Stimulated activated effector memory CD8-positive, alpha-beta T cell treated with anti-CD3 and anti-CD28 coated beads, Interleukin-12 subunit alpha, Interleukin-12 subunit beta, amount 100 ng/mL, for 72 hours (primary cell): ENCODE measurements at regions not wholly inside any gene's neighbourhood (a gene's known extent, or its start where the extent isn't known, plus 50 kb on each side); places are given as distances from the start of the nearest gene placed in this dataset.

Source experiments
- ATAC-seq: fragments of 150-1000 bp; cut with Tn5 transposase; 2 replicates; pipeline ENCODE4 v1.10.0; 2021
- DNase-seq, 2 donors: peaks; one replicate each; pipeline ENCODE4 v3.0.0; 2021 to 2022; ENCODE audit warnings: low spot score in 2 of 2
- H3K27ac Mint-ChIP-seq: one replicate; pipeline ENCODE4 v1.8.0; 2022; ENCODE audit warnings: mild to moderate bottlenecking, mixed read lengths
- H3K36me3 Mint-ChIP-seq: one replicate; pipeline ENCODE4 v1.8.0; 2022; ENCODE audit warnings: mild to moderate bottlenecking, mixed read lengths
- H3K4me1 Mint-ChIP-seq: one replicate; pipeline ENCODE4 v1.8.0; 2022; ENCODE audit warnings: mixed read lengths
- H3K4me3 Mint-ChIP-seq: one replicate; pipeline ENCODE4 v1.8.0; 2022; ENCODE audit warnings: mild to moderate bottlenecking, mixed read lengths
- H3K9me3 Mint-ChIP-seq: one replicate; pipeline ENCODE4 v1.8.0; 2022; ENCODE audit warnings: mixed read lengths

GRCh38 chr6:115356371-115356770 lies 704.3 kb downstream of the FRK start:
- H3K4me1 Mint-ChIP-seq = no peaks in the 10 kb centered on the region
- no peak overlapping the region for H3K4me3 Mint-ChIP-seq
- H3K36me3 Mint-ChIP-seq = no peaks in the 10 kb centered on the region
- H3K27ac Mint-ChIP-seq = no peak overlapping the region
- no peak for ATAC-seq
- DNase-seq = no peak
- peaks cover 19% of the 10 kb centered on the region for H3K9me3 Mint-ChIP-seq

- DNase-seq = no peak
- H3K4me1 Mint-ChIP-seq = no peaks in the 10 kb centered on the region
- H3K4me3 Mint-ChIP-seq = no peak overlapping the region
- H3K9me3 Mint-ChIP-seq = peaks cover 4% of the 10 kb centered on the region
- no peak overlapping the region for H3K27ac Mint-ChIP-seq
- no peak for ATAC-seq
- no peaks in the 10 kb centered on the region for H3K36me3 Mint-ChIP-seq
Observed at GRCh38 chr6:115323001-115323400, 737.7 kb downstream of the FRK start.

GRCh38 chr6:115319823-115320222 lies 740.9 kb downstream of the FRK start:
- ATAC-seq (no peak), DNase-seq (no peak)
- Mint-ChIP-seq H3K36me3 (no peaks in the 10 kb centered on the region), H3K9me3 (peaks cover 7% of the 10 kb centered on the region), H3K4me3 (no peak overlapping the region), H3K4me1 (no peaks in the 10 kb centered on the region), H3K27ac (no peak overlapping the region)

GRCh38 chr6:115310156-115310555 lies 750.5 kb downstream of the FRK start:
- Mint-ChIP-seq H3K36me3 (no peaks in the 10 kb centered on the region), H3K27ac (no peak overlapping the region), H3K9me3 (peaks cover 21% of the 10 kb centered on the region), H3K4me1 (no peaks in the 10 kb centered on the region), H3K4me3 (no peak overlapping the region)
- DNase-seq (no peak), ATAC-seq (no peak)

GRCh38 chr6:115302731-115303130 lies 758.0 kb downstream of the FRK start:
- no peaks in the 10 kb centered on the region for H3K36me3 Mint-ChIP-seq

DNA sequence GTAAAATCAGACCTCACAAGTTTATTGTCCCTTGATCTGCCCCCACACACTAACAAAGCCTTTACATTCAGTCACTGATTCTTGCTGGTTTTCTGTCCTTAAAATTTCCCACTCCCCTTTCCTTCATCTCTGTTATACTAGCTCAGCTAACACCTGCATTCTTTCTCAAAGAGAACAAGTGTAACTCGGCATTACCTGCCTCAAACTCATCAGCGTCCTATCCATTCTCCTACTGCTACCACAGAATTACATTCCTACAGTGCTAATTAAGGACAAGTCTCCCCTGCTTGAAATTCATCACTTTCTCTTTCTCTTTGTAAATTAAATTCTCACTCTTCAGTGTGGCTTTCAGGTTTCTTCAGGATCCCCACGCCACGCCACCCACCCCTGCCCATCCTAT lies 773.2 kb downstream of the FRK start:
- no peak for DNase-seq
- H3K4me3 Mint-ChIP-seq = no peak overlapping the region
- peaks cover 16% of the 10 kb centered on the region for H3K9me3 Mint-ChIP-seq
- no peak for ATAC-seq
- no peaks in the 10 kb centered on the region for H3K4me1 Mint-ChIP-seq
- H3K36me3 Mint-ChIP-seq = no peaks in the 10 kb centered on the region
- no peak overlapping the region for H3K27ac Mint-ChIP-seq

More at GRCh38 chr6:115302731-115303130, 758.0 kb downstream of the FRK start:
- peaks cover 15% of the 10 kb centered on the region for H3K9me3 Mint-ChIP-seq
- no peak overlapping the region for H3K4me3 Mint-ChIP-seq
- ATAC-seq = no peak
- H3K4me1 Mint-ChIP-seq = no peaks in the 10 kb centered on the region
- DNase-seq = no peak
- H3K27ac Mint-ChIP-seq = no peak overlapping the region

DNA sequence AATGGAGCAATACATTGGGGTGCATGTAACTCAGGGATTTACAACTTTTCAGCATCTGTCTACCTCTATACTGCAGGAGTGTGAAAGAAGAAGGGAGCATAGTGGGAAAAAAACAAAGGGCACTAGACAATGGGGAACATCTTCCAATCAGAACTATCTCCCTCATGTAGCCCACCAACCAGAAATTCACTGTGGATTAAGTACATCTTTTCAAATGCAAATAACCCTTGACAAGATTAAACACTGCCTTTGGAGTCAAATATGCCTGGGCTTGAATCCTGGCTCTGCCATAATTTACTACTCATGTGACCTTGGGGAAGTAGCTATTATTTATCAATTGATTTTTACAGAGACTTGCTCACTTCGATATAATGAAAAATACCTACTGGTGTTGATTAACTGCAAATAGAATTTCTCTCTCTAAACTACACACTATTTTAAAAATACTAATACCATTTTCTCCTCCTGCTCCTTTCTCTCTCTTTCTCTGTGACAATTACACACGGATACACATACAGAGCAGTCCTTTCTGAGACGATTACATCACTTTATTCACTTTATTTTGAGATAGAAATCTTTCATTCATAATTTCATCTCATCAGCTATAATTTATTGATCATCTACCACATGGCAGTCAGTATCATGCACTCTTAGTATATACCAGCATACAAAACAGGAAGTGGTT lies 783.7 kb downstream of the FRK start:
- ATAC-seq (no peak), DNase-seq (no peak)
- H3K9me3 Mint-ChIP-seq = peaks cover 12% of the 10 kb centered on the region
- no peaks in the 10 kb centered on the region for H3K4me1 Mint-ChIP-seq
- no peak overlapping the region for H3K4me3 Mint-ChIP-seq
- no peak overlapping the region for H3K27ac Mint-ChIP-seq
- H3K36me3 Mint-ChIP-seq = no peaks in the 10 kb centered on the region

- Mint-ChIP-seq H3K4me3 (no peak overlapping the region), H3K9me3 (peaks cover 13% of the 10 kb centered on the region), H3K36me3 (no peaks in the 10 kb centered on the region), H3K4me1 (no peaks in the 10 kb centered on the region), H3K27ac (no peak overlapping the region)
- DNase-seq (no peak), ATAC-seq (no peak)
Observed at GRCh38 chr6:115272311-115272710, 788.4 kb downstream of the FRK start.

GRCh38 chr6:115271434-115271833 lies 789.3 kb downstream of the FRK start:
- Mint-ChIP-seq H3K36me3 (no peaks in the 10 kb centered on the region), H3K9me3 (peaks cover 12% of the 10 kb centered on the region), H3K27ac (no peak overlapping the region), H3K4me3 (no peak overlapping the region), H3K4me1 (no peaks in the 10 kb centered on the region)
- ATAC-seq (no peak), DNase-seq (no peak)

GRCh38 chr6:115270953-115271352 lies 789.7 kb downstream of the FRK start:
- H3K9me3 Mint-ChIP-seq = peaks cover 12% of the 10 kb centered on the region
- H3K36me3 Mint-ChIP-seq = no peaks in the 10 kb centered on the region
- H3K27ac Mint-ChIP-seq = no peak overlapping the region
- ATAC-seq = no peak
- H3K4me1 Mint-ChIP-seq = no peaks in the 10 kb centered on the region
- no peak overlapping the region for H3K4me3 Mint-ChIP-seq
- no peak for DNase-seq

DNA sequence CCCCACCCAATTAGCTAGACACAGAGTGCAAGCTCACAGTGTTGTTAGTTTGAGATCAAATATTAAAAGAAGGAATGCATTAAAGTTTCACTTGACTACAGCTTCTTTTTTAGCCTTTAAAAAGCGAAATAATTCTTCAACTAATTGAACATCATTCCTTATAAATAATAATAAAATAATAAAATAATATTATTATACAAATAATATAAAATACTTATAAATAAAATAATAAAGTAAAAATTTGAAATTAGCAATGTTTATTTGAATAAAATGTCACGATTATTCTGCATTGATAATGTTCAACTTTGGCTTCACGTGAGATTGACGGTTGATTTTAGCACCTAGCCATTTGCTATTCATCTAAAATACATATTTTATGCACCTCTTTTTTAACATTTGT lies 819.3 kb downstream of the FRK start:
- Mint-ChIP-seq H3K4me3 (no peak overlapping the region), H3K9me3 (peaks cover 7% of the 10 kb centered on the region), H3K27ac (no peak overlapping the region), H3K36me3 (no peaks in the 10 kb centered on the region), H3K4me1 (no peaks in the 10 kb centered on the region)
- DNase-seq (no peak), ATAC-seq (no peak)

DNA sequence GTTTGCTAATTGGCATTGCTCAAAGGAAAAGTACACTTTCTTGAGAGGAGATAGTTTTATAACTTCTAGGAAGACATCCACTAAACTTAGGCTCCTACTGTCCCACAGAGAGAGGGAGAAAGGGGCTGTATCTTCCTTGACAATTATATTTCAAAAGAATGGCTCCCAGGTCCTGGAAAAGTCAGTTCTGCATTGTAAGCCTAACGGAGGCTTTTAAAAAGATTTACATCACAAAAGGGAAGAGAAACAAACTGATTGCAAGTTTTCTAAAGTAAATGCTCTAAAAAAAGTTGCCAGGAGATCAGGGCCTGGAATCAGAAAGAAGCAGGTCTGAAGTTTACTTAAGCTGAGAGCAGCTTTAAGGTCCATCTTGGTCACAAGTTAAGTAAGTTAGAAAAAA lies 839.5 kb downstream of the FRK start:
- H3K4me3 Mint-ChIP-seq = no peak overlapping the region
- H3K4me1 Mint-ChIP-seq = no peaks in the 10 kb centered on the region
- H3K9me3 Mint-ChIP-seq = peaks cover 20% of the 10 kb centered on the region
- H3K36me3 Mint-ChIP-seq = no peaks in the 10 kb centered on the region
- H3K27ac Mint-ChIP-seq = no peak overlapping the region
- DNase-seq (no peak), ATAC-seq (no peak)

- Mint-ChIP-seq H3K4me1 (no peaks in the 10 kb centered on the region), H3K9me3 (peaks cover 22% of the 10 kb centered on the region), H3K36me3 (no peaks in the 10 kb centered on the region), H3K4me3 (no peak overlapping the region), H3K27ac (no peak overlapping the region)
- DNase-seq (no peak), ATAC-seq (no peak)
Observed at GRCh38 chr6:115220551-115221159, 840.0 kb downstream of the FRK start.

DNA sequence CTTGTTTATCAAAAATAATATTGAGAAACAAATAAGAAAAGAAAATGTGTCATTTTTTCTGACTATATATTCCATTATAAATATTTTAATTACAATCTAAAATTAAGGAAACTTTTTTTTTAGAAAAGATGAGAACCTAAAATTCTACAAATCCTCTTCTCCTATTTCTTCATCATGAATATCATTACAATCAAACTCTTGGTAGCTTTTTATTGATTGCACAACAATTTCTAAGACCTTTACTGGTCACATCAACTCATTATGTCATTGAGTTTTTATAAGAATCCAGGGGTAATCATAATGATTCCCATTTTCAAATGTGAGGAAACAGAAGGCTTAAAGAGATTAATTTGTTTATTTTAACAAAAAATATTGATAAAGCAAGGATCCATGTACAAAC lies 841.0 kb downstream of the FRK start:
- peaks cover 21% of the 10 kb centered on the region for H3K9me3 Mint-ChIP-seq
- no peaks in the 10 kb centered on the region for H3K36me3 Mint-ChIP-seq
- no peak overlapping the region for H3K27ac Mint-ChIP-seq
- DNase-seq (no peak), ATAC-seq (no peak)
- H3K4me1 Mint-ChIP-seq = no peaks in the 10 kb centered on the region
- no peak overlapping the region for H3K4me3 Mint-ChIP-seq

- H3K4me3 Mint-ChIP-seq = no peak overlapping the region
- peaks cover 20% of the 10 kb centered on the region for H3K9me3 Mint-ChIP-seq
- no peaks in the 10 kb centered on the region for H3K36me3 Mint-ChIP-seq
- H3K27ac Mint-ChIP-seq = no peak overlapping the region
- ATAC-seq (no peak), DNase-seq (no peak)
- no peaks in the 10 kb centered on the region for H3K4me1 Mint-ChIP-seq
Observed at GRCh38 chr6:115216835-115217234, 843.9 kb downstream of the FRK start.

DNA sequence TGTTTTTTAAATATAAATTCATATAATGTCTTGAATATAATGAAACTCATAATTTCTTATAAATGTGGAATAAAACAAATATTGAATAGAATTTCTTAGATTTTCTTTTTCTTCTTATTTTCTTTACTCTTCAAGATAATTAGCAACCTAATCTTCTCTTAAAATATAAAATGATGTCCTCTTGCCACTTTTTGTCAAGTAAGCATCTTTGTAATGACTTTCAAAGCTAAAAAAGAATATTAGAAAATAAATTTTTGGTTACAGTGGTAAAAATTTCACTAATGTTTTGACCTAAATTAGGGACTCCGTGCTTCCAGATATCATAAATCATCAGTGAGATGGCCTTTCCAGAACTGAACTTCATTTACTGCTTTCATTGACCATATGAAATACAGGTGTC lies 846.4 kb downstream of the FRK start:
- H3K9me3 Mint-ChIP-seq = peaks cover 23% of the 10 kb centered on the region
- DNase-seq (no peak), ATAC-seq (no peak)
- no peak overlapping the region for H3K27ac Mint-ChIP-seq
- no peaks in the 10 kb centered on the region for H3K36me3 Mint-ChIP-seq
- H3K4me1 Mint-ChIP-seq = no peaks in the 10 kb centered on the region
- H3K4me3 Mint-ChIP-seq = no peak overlapping the region
